H1 (cell line): ENCODE measurements at regions not wholly inside any gene's neighbourhood (a gene's known extent, or its start where the extent isn't known, plus 50 kb on each side); places are given as distances from the start of the nearest gene placed in this dataset.

Experiments used
- CTCF ChIA-PET: fragments of 300-600 bp; sonication (Branson Sonifier 250); formaldehyde crosslinking; loops from one replicate; lab custom pipeline; 2021; ENCODE audit not compliant: partially characterized antibody; lab: Charles Lee
- POLR2A ChIA-PET: fragments of 300-600 bp; sonication (Branson Sonifier 250); formaldehyde crosslinking; loops from one replicate; lab custom pipeline; 2021; ENCODE audit warnings: inconsistent platforms; ENCODE audit not compliant: partially characterized antibody; lab: Charles Lee
- DNase-seq, 2 experiments: peaks; one replicate each; pipeline versions ENCODE4 v3.0.0 to v3.0.0-alpha.2; 2010 to 2022; ENCODE audit warnings: low spot score in 2 of 2, low read depth in 1 of 2, mixed read lengths in 1 of 2
- FAIRE-seq: peaks from 2 replicates; lab custom pipeline; 2011; peaks lifted over from hg19 to GRCh38; lab: Jason Lieb, UNC
- H2AFZ ChIP-seq: 2 replicates; pipeline ENCODE4 v1.8.1; 2012; ENCODE audit warnings: low read length, inconsistent platforms
- H2AK5ac ChIP-seq: 2 replicates; pipeline ENCODE4 v1.6.1; 2013; ENCODE audit warnings: low read depth, low read length
- H2BK120ac ChIP-seq: replicated peaks from 2 replicates; pipeline ENCODE3; 2013; ENCODE audit warnings: low read depth, low read length, inconsistent platforms
- H2BK12ac ChIP-seq: 2 replicates; pipeline ENCODE4 v1.6.1; 2013; ENCODE audit warnings: low read depth, low read length
- H2BK15ac ChIP-seq: 2 replicates; pipeline ENCODE4 v1.6.1; 2013; ENCODE audit warnings: low read length
- H2BK20ac ChIP-seq: 2 replicates; pipeline ENCODE4 v1.6.1; 2013; ENCODE audit warnings: low read length
- H2BK5ac ChIP-seq: 2 replicates; pipeline ENCODE4 v1.6.1; 2013; ENCODE audit warnings: low read depth, low read length
- H3K14ac ChIP-seq: 2 replicates; pipeline ENCODE4 v1.6.1; 2013; ENCODE audit warnings: inconsistent platforms; ENCODE audit not compliant: insufficient read length
- H3K18ac ChIP-seq: 2 replicates; pipeline ENCODE4 v1.6.1; 2013; ENCODE audit warnings: low read length; ENCODE audit errors: extremely low read depth
- H3K23ac ChIP-seq: 2 replicates; pipeline ENCODE4 v1.6.1; 2013; ENCODE audit warnings: inconsistent platforms; ENCODE audit not compliant: insufficient read length
- H3K23me2 ChIP-seq: 2 replicates; pipeline ENCODE4 v1.6.1; 2013; ENCODE audit warnings: low read depth, low read length
- H3K27ac ChIP-seq: 2 replicates; pipeline ENCODE4 v1.6.1; 2011; ENCODE audit warnings: low read depth, low read length, inconsistent platforms
- H3K27me3 ChIP-seq, 4 experiments: replicated peaks in 1 of 4; 1 replicate in 1 of 4; 2 replicates in 3 of 4; pipeline versions ENCODE4 v1.6.1 to v1.8.1; 2011 to 2013; ENCODE audit warnings: low read length in 3 of 4, mild to moderate bottlenecking in 3 of 4, inconsistent platforms in 2 of 4, mixed read lengths in 2 of 4, moderate library complexity in 1 of 4; ENCODE audit not compliant: control insufficient read depth in 3 of 4, insufficient read depth in 3 of 4; ENCODE audit errors: extremely low read depth in 1 of 4
- H3K36me3 ChIP-seq, 4 experiments: 2 replicates each; pipeline versions ENCODE4 v1.6.1 to v1.8.1; 2011 to 2013; ENCODE audit warnings: mild to moderate bottlenecking in 4 of 4, low read length in 3 of 4, moderate library complexity in 2 of 4, control low read depth in 1 of 4, inconsistent platforms in 1 of 4; ENCODE audit not compliant: insufficient read depth in 4 of 4, control insufficient read depth in 2 of 4
- H3K4ac ChIP-seq: replicated peaks from 2 replicates; pipeline ENCODE3; 2013; ENCODE audit warnings: low read length, low read depth, mixed read lengths, inconsistent platforms; ENCODE audit not compliant: insufficient read length
- H3K4me1 ChIP-seq, 4 experiments: replicated peaks in 1 of 4; 1 replicate in 1 of 4; 2 replicates in 3 of 4; pipeline versions ENCODE4 v1.6.1 to v1.8.1; 2011 to 2013; ENCODE audit warnings: low read length in 3 of 4, inconsistent platforms in 2 of 4, mixed read lengths in 1 of 4; ENCODE audit not compliant: insufficient read depth in 4 of 4, control insufficient read depth in 3 of 4
- H3K4me2 ChIP-seq, 2 experiments: 2 replicates each; pipeline versions ENCODE4 v1.6.1 to v1.8.1; 2011 to 2013; ENCODE audit warnings: low read depth in 2 of 2, low read length in 2 of 2, control low read depth in 1 of 2, inconsistent platforms in 1 of 2, mild to moderate bottlenecking in 1 of 2; ENCODE audit not compliant: insufficient read depth in 1 of 2
- H3K4me3 ChIP-seq, 4 experiments: fragments of 200-600, 300-600 bp in 1 of 4; sonication (generic), shearing (Covaris generic), sonication (Bioruptor Twin) in 1 of 4; 2 replicates each; pipeline versions ENCODE4 v1.5.1 to v1.8.1; 2011 to 2016; ENCODE audit warnings: low read length in 4 of 4, low read depth in 3 of 4, control low read depth in 2 of 4, inconsistent platforms in 2 of 4, mild to moderate bottlenecking in 2 of 4, mixed read lengths in 1 of 4, moderate library complexity in 1 of 4; ENCODE audit not compliant: insufficient read depth in 2 of 4; ENCODE audit errors: extremely low read depth in 1 of 4
- H3K56ac ChIP-seq: replicated peaks from 2 replicates; pipeline ENCODE3; 2013; ENCODE audit warnings: low read depth, mild to moderate bottlenecking, mixed read lengths, low read length, inconsistent platforms; ENCODE audit not compliant: insufficient read length
- H3K79me1 ChIP-seq: 2 replicates; pipeline ENCODE4 v1.6.1; 2013; ENCODE audit warnings: low read depth, low read length, control low read depth
- H3K79me2 ChIP-seq, 2 experiments: 2 replicates each; pipeline versions ENCODE4 v1.6.1 to v1.8.1; 2012 to 2013; ENCODE audit warnings: low read length in 2 of 2, mild to moderate bottlenecking in 2 of 2, inconsistent platforms in 1 of 2; ENCODE audit not compliant: insufficient read depth in 2 of 2, control insufficient read depth in 1 of 2
- H3K9ac ChIP-seq, 4 experiments: replicated peaks in 1 of 4; 1 replicate in 1 of 4; 2 replicates in 3 of 4; pipeline versions ENCODE4 v1.6.1 to v1.8.1; 2011 to 2013; ENCODE audit warnings: low read depth in 3 of 4, low read length in 3 of 4, control low read depth in 2 of 4, mild to moderate bottlenecking in 2 of 4, moderate library complexity in 2 of 4, inconsistent platforms in 1 of 4; ENCODE audit errors: extremely low read depth in 1 of 4
- H3K9me3 ChIP-seq, 2 experiments: 2 replicates each; pipeline versions ENCODE4 v1.6.1 to v1.8.1; 2012 to 2013; ENCODE audit warnings: mild to moderate bottlenecking in 2 of 2, moderate library complexity in 2 of 2, control low read depth in 1 of 2, inconsistent platforms in 1 of 2, low read depth in 1 of 2, low read length in 1 of 2, mixed read lengths in 1 of 2; ENCODE audit not compliant: insufficient read depth in 2 of 2
- H4K20me1 ChIP-seq, 2 experiments: replicated peaks in 1 of 2; 2 replicates each; pipeline versions ENCODE3 to v1.8.1; 2011 to 2013; ENCODE audit warnings: inconsistent platforms in 2 of 2, low read length in 2 of 2, mild to moderate bottlenecking in 1 of 2; ENCODE audit not compliant: insufficient read depth in 2 of 2, control insufficient read depth in 1 of 2
- H4K5ac ChIP-seq: 2 replicates; pipeline ENCODE4 v1.6.1; 2013; ENCODE audit warnings: low read length, low read depth, mixed read lengths, inconsistent platforms; ENCODE audit not compliant: insufficient read length
- H4K8ac ChIP-seq: 2 replicates; pipeline ENCODE4 v1.8.0; 2013; ENCODE audit warnings: mild to moderate bottlenecking, moderate library complexity, low read length, inconsistent platforms; ENCODE audit not compliant: insufficient read depth; ENCODE audit errors: extremely low read depth
- H4K91ac ChIP-seq: replicated peaks from 2 replicates; pipeline ENCODE3; 2013; ENCODE audit warnings: low read length, mixed read lengths, inconsistent platforms; ENCODE audit not compliant: insufficient read length
- ATF3 ChIP-seq: IDR thresholded peaks from 2 replicates; pipeline ENCODE4 v1.6.1; 2011; ENCODE audit warnings: low read depth, mild to moderate bottlenecking, low read length; ENCODE audit not compliant: insufficient read depth
- BCL11A ChIP-seq, 2 experiments: IDR thresholded peaks; one replicate each; pipeline ENCODE4 v1.6.1; 2011; ENCODE audit warnings: low read depth in 2 of 2, low read length in 2 of 2, mild to moderate bottlenecking in 2 of 2
- EZH2 ChIP-seq: fragments of 200-600 bp; sonication (generic); IDR thresholded peaks from 2 replicates; pipeline ENCODE4 v1.7.1; 2012; ENCODE audit warnings: low read depth, mild to moderate bottlenecking, moderate library complexity, low read length, inconsistent platforms; ENCODE audit not compliant: severe bottlenecking
- JUN ChIP-seq: IDR thresholded peaks from 2 replicates; pipeline ENCODE4 v1.6.1; 2011; ENCODE audit warnings: low read depth, mild to moderate bottlenecking, improper control_type of control experiment, low read length
- KDM5A ChIP-seq: fragments of 200-600 bp; IDR thresholded peaks from 2 replicates; pipeline ENCODE4 v1.7.1; 2012; ENCODE audit warnings: mild to moderate bottlenecking, low read length, inconsistent platforms, mixed read lengths
- MAFK ChIP-seq: IDR thresholded peaks from 2 replicates; pipeline ENCODE4 v1.6.1; 2012; ENCODE audit warnings: low read depth, mild to moderate bottlenecking, improper control_type of control experiment, low read length
- PHF8 ChIP-seq: fragments of 200-600 bp; sonication (generic); conservative IDR thresholded peaks from 2 replicates; pipeline ENCODE4 v1.7.1; 2012; ENCODE audit warnings: low read depth, mild to moderate bottlenecking, inconsistent platforms, low read length, moderate library complexity
- RBBP5 ChIP-seq: IDR thresholded peaks from 2 replicates; pipeline ENCODE4 v1.7.1; 2012; ENCODE audit warnings: low read depth, mild to moderate bottlenecking, inconsistent platforms, low read length, moderate library complexity, borderline replicate concordance
- RFX5 ChIP-seq: IDR thresholded peaks from 2 replicates; pipeline ENCODE4 v1.6.1; 2011; ENCODE audit warnings: low read depth, low read length, improper control_type of control experiment, borderline replicate concordance
- RXRA ChIP-seq: IDR thresholded peaks from 2 replicates; pipeline ENCODE4 v1.6.1; 2011; ENCODE audit warnings: low read depth, mild to moderate bottlenecking, low read length, moderate library complexity; ENCODE audit not compliant: insufficient read depth
- SUZ12 ChIP-seq: fragments of 200-600 bp; sonication (generic); IDR thresholded peaks from 2 replicates; pipeline ENCODE4 v1.6.1; 2012; ENCODE audit warnings: mild to moderate bottlenecking, inconsistent platforms, low read length, moderate library complexity, mixed read lengths
- TBP ChIP-seq: IDR thresholded peaks from 2 replicates; pipeline ENCODE4 v1.6.1; 2011; ENCODE audit warnings: low read depth, low read length, improper control_type of control experiment

- Histone ChIP-seq H2BK5ac (no peak overlapping the region), H2AFZ (no peak overlapping the region), H4K8ac (no peak overlapping the region), H3K36me3 (no peaks in the 10 kb centered on the region), H2AK5ac (no peak overlapping the region), H3K9ac (no peak overlapping the region), H2BK12ac (no peak overlapping the region), H3K79me2 (no peaks in the 10 kb centered on the region), H3K79me1 (no peaks in the 10 kb centered on the region), H3K27me3 (no peaks in the 10 kb centered on the region), H3K14ac (no peak overlapping the region), H3K27ac (no peak overlapping the region), H3K23me2 (no peaks in the 10 kb centered on the region), H4K5ac (no peak overlapping the region), H3K4ac (no peak overlapping the region), H3K23ac (no peak overlapping the region), H4K91ac (no peak overlapping the region), H3K4me2 (no peak overlapping the region)
- POLR2A ChIA-PET, result no interaction called here
- no peak for TF ChIP-seq EZH2
- no peak for TF ChIP-seq PHF8
- no peak for TF ChIP-seq MAFK
- no peak for TF ChIP-seq RBBP5
- TF ChIP-seq JUN, result no peak
- no peak for TF ChIP-seq SUZ12
- no peak for TF ChIP-seq ATF3
- no peak for TF ChIP-seq RXRA
- no peak for TF ChIP-seq TBP
- no peak for TF ChIP-seq RFX5
- TF ChIP-seq KDM5A, result no peak
- no peak for TF ChIP-seq BCL11A (IDR thresholded peaks at IDR 0.05; ENCODE audit: low read depth in 2 of 2, low read length in 2 of 2)
- TF ChIP-seq, all 59 proteins: peak for 0
- DNase-seq, result no peak
- Histone ChIP-seq H3K4me3 (no peak overlapping the region), H2BK120ac (no peak overlapping the region), H3K4me1 (no peaks in the 10 kb centered on the region), H4K20me1 (no peaks in the 10 kb centered on the region), H2BK15ac (no peak overlapping the region), H3K18ac (no peak overlapping the region), H3K56ac (no peak overlapping the region), H2BK20ac (no peak overlapping the region), H3K9me3 (peaks cover 4 to 6% of the 10 kb centered on the region in 2 experiments; a peak in 2 of 4 replicates)
- no peak for FAIRE-seq
- CTCF ChIA-PET, result no interaction called here
These were observed 770.0 kb upstream of the RGS18 start for GRCh38 chr1:191388283-191388682.
